Stimulated activated CD8-positive, alpha-beta memory T cell treated with anti-CD3 and anti-CD28 coated beads, Interleukin-15, amount 100 ng/mL, for 4 hours (primary cell): ENCODE measurements at regions not wholly inside any gene's neighbourhood (a gene's known extent, or its start where the extent isn't known, plus 50 kb on each side); places are given as distances from the start of the nearest gene placed in this dataset.
"Not testable (repeated sequence)": the region's sequence is repeated elsewhere in the genome, so short reads cannot be mapped to it uniquely, and the experiment has no call there.

Experiments
- DNase-seq, 2 donors: peaks; one replicate each; pipeline ENCODE4 v3.0.0-alpha.2; 2020; ENCODE audit warnings: low read depth in 2 of 2

DNA sequence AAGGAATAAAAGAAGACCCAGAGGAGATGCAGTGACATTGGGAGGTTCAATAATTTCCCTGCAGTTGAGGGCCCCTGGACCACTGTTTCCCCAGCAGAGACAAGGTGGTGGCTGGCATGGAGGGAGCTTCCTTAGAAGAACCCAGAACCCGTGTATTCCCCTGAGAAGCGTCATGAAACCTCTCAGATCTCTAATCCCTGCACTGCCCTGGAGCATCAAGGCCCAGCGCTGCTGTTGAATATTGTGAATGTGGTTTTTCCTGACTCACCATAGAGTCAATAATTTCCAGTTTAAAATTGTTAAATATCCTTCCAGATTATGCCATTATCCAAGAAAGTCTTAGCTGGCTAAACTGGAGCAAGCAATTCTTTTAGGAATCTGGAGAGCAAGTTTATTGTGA is 187.2 kb downstream of the LMLN start:
- DNase-seq: not testable (repeated sequence)

DNA sequence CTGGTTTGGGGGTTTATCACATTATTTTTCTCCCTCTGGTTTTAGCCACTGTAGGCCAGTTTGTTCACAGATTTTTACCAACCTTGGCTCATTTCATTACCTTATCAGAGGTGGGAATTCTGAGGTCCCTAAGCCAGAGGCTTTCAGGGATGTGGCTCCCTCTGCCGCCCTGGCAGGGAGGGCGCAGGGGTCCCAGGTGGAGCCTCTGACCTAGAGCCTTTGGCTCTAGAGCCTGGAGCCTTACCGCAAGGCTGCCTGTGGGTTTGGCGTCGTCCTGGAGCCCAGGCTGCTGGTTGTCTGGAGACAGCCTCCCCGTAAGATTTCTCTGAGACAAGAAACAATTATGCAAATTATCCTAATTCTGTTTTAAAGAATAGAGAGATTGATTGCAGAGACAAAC is 188.0 kb downstream of the LMLN start:
- DNase-seq: not testable (repeated sequence)

DNA sequence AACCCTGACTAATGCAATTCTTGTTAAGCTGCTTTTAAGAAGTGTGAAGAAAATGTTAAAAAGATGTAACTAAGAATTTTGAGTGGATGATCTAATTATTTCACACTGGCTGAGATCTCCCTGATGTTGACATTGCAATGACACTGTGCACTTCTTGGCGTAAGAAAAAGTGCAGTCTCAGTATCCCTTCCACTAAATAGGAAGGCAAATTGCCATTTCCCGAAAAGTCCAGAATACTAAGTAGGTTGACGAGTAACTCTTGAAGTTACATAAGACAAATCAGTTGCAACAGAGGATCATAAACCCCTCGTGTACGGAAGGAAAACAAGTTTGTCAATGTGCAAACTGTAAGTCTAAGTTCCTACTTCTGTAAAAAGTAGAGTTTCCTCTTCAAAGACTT is 189.9 kb downstream of the LMLN start:
- DNase-seq: not testable (repeated sequence)

DNA sequence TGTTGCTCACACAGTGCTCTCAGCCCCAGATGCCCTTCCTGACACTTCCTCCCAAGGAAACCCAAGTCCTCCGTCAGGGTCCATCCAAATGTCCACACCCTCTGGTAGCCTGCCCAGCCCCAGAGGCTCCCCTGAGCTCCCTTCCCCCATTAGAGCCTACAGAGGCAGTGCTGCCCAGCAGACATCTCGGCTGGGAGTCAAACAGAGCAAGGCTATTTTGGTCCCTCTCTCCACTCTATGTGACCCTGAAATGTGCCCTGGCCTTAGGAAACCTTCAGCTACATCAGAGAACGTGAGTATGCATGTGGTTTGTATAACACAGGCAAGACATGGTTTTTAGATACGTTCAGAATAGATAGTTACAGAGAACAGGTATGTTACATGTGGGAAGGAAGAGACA is 191.8 kb downstream of the LMLN start:
- not testable (repeated sequence) for DNase-seq

DNA sequence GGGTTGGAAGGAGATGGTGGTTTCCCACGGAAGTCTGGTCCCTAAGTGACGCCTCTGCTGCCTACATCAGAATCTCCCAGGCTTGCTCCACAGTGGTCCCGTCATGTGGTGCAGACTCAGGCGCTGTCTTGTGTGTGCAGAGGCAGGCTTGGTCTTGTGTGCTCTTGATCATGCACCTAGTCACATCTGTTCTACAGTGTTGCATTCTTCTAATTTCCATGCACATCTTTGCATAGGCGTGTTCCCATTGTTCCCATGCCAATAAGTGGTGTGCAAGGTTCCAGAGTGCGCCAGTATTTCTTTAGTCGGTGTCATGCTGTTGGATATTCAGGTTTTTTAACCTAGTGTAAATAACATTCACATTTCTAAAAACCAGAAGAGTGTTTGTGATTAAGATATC is 195.8 kb downstream of the LMLN start:
- DNase-seq: not testable (repeated sequence)

DNA sequence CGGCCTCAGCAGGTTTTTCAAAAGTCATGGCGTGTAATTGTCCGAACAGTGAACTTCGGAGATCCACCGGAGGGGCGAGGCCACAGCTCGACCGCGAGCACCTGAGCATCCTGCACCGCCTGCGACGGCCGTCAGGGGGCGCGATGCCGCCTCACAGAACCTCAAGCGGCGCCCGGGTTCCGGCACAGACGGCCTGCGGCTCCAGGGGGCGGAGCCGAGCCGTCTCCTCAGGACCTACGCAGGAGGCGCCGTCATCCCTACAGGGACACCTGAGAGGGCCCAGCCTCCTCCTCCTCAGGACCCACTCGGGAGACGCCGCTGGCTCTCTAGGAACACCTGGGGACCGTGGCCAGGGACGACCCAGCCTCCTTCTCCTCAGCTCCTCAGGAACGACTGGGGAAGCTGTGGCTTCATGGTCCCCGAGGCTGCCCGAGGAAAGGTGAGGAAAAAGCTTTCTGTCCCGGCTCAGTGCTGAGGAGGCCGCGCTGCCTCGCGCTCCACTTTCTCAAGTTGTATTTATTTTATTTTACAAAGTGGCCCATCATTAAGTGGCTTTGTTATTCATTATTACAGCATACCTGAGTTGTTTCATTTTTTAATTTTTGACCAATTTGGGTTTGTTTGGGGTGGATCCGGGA is 197.3 kb downstream of the LMLN start:
- DNase-seq: not testable (repeated sequence)

DNA sequence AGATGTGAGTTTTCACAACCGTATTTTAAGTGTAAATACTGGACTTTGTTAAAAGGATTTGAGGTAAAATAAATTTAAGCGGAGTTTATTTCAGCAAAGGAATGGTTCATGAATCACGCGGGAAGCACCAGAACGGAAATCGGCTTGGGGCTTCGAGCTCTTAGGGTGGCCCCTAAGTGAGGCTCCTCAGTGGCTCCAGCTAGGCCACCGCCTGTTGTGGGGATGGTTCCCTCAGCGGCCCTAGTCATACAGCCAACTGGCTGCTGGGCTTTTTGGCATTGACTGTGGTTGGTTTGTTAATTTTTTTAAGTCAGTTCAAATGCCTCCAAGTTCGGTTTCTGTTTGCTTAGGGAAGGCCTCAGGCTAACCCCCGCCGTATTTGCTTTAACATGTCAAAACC is 198.0 kb downstream of the LMLN start:
- DNase-seq: not testable (repeated sequence)

DNA sequence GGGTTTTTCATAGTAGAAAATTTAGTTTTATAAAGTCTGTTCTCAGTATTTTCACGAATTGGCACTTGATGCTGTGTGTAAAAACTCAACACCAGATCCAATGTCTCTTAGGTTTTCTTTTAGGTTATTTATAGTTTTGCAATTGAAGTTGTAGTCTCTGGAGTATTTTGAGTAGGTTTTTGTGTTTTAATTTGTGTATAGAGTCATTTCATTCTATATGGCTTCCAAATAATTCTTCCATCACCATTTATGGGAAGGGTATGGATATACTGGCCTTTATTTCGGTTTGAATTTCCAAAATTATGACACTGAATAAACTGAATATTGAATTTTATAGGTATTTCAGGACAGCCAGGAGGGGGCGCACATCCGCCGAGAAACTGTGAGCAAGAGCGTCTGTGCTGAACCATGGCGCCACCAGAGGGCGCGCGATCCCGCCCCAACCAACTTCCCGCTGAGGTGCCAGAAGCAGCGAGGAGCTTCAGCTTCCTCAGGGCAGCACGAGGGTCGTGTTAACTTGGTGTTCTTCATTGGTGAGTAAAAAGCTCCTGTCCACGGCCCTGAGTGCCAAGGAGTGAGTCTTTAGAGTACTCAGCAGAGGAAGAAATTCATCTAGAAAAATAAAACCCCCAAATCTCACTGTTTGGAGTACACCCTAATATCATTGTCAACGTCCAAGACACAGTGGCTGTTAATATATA is 207.5 kb downstream of the LMLN start:
- DNase-seq: peak; percentile 29 to 37

DNA sequence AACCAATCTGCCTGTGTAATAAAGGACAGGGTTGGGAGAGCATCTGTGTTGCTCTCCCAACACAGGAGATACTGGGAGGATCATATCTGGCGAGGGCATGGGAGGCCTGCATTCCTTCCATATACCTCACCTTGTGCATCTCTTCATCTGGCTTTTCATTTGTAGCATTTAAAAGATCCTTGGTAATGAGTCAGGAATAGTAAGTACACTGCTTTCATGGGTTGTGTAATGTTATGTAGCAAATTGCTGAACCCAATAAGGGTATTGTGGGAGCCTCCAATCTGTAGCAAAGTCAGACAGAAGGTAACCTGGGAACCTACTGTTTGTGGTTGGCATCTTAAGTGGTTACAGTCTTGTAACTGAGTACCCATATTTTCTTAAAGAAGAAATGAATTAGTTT is 210.8 kb downstream of the LMLN start:
- not testable (repeated sequence) for DNase-seq

DNA sequence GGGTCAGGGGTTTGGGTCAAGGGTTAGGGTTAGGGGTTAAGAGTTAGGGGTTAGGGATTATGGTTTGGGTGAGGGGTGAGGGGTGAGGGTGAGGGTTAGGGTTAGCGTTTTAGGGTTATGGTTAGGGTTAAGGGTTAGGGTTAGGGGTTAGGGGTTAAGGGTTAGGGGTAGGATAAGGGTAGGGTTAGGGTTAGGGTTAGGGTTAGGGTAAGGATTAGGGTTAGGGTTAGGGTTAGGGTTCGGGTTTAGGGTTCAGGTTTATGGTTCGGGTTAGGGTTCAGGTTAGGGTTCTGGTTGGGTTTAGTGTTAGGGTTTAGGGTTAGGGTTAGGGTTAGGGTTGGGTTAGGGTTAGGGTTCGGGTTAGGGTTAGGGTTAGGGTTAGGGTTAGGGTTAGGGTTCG is 213.1 kb downstream of the LMLN start:
- not testable (repeated sequence) for DNase-seq

DNA sequence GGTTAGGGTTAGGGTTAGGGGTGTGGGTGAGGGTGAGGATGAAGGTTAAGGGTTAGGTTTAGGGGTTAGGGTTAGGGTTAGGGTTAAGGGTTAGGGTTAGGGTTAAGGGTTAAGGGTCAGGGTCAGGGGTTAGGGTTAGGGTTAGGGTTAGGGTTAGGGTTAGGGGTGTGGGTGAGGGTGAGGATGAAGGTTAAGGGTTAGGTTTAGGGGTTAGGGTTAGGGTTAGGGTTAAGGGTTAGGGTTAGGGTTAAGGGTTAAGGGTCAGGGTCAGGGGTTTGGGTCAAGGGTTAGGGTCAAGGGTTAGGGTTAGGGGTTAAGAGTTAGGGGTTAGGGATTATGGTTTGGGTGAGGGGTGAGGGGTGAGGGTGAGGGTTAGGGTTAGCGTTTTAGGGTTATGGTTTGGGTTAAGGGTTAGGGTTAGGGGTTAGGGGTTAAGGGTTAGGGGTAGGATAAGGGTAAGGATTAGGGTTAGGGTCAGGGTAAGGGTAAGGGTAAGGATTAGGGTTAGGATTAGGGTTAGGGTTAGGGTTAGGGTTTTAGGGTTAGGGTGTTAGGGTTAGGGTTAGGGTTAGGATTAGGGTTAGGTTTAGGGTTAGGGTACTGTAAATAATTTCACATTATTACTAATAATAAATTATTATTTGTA is 214.0 kb downstream of the LMLN start:
- not testable (repeated sequence) for DNase-seq
